Left lobe of liver (tissue), 2 donors: ENCODE measurements at regions not wholly inside any gene's neighbourhood (a gene's known extent, or its start where the extent isn't known, plus 50 kb on each side); places are given as distances from the start of the nearest gene placed in this dataset.

Source experiments
- ATAC-seq: fragments of 200-7000 bp; cut with Tn5 transposase; one replicate; pipeline ENCODE4 v1.9.1; 2020; ENCODE audit warnings: mild to moderate bottlenecking, moderate library complexity
- DNase-seq: peaks from one replicate; pipeline ENCODE4 v3.0.0-alpha.2; 2020; ENCODE audit warnings: low spot score
- donor health status: DM: no; HTN: no; CAD: no; lungs with moderate emphysema.
- donor health status: DM: no; HTN: yes; CAD: no.

DNA sequence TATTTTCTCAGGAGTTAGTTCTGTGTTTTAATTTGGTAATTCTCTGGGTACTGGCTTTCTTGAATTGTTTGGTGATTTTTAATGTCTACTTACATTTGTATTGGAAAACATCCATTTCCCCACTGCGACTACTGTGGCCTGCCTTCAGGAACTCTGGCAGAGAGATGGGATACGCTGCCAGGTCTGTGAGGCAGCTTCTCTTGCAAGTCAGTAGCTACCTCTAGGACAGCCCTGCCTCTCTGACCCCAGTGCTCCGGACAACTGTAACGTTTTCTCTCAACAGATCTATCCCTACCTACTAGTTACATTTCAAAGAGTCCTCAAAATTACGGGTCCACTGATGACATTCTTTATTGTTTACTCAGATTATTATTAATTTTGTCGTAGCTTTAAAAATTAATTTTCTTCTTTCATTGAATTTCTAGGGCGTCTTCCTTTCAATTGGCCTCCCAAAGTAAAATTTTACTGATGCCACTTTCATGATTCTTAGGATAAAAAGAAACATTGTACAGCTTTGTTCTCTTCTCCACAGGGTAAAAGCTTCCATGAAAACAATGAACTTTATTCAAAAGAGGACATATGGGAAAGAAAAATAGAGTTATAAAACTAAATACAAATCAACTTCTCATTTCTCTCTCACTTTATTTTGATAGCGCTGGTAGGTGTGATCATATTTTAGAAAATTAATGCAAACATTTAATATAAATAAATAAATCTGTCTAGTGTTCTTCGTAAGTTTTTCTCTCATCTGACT lies 123.2 kb upstream of the GOLGA8J start:
- no peak for ATAC-seq
- no peak for DNase-seq

DNA sequence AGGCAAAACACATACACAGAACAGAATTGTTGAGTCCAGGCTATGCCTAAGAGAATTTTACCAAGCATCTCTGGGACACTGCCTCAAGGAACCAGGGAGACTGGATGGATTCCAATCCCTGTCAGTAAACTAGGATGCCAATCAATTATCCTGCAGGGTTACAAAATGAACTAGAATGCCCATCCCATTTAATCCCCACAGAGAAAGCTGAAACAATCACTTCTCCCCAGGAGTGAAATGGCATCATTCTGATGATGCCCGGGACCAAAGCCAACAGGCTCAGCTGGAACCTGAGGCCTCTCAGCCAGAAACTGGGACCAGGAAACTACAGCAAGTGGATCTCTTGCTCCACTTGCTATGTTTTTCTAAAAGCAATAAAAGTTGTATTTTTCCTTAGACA lies 130.0 kb upstream of the TJP1 start:
- DNase-seq = no peak
- no peak for ATAC-seq

DNA sequence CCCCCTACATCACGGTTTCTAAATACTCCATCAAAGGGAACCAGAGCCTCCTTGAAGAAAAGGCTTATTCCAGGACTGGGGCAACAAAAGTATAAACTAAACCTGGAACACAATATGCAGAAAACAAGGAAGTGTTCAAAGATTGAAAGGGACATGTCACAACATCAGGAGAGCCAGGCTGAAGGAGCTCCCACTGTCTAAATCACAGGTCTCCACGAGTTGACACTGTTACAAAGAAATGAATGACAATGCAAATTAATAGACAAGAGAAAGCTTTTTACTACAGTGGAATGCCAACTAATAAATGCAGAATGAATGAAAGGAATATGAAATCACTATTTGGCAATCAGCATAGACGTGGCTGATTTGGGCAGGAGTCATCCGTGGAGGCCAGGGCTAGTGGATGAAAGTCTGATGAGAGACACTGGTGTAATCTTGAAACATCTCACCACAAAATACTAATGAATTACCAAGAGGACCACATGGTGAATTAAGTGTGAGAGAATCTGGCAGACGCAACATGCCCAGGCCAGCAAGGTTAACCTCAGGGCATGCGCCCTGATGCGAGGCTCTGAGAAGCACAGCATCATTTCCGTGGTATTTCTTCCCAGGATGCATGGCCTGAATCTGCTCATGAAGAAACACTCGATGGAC lies 123.8 kb upstream of the TJP1 start:
- DNase-seq (no peak), ATAC-seq (no peak)

DNA sequence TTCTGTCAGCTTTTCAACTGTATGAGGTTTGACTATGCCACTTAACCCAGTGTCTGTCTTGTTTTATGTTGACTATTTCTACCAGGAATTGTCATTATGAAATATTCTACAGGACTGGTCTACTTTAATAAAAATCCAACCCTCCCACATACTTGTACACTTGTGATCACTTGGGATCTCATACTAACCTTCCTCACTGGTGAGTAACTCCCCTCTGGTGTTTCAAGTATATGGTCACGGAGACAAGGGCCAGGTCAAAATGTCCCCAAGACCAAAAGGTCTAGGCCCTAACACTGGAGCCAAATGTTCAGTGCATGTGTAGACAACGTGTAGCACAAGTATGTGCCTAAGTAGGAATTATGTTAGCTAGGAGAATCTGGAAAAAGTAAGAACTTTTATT lies 122.7 kb upstream of the TJP1 start:
- no peak for DNase-seq
- no peak for ATAC-seq

DNA sequence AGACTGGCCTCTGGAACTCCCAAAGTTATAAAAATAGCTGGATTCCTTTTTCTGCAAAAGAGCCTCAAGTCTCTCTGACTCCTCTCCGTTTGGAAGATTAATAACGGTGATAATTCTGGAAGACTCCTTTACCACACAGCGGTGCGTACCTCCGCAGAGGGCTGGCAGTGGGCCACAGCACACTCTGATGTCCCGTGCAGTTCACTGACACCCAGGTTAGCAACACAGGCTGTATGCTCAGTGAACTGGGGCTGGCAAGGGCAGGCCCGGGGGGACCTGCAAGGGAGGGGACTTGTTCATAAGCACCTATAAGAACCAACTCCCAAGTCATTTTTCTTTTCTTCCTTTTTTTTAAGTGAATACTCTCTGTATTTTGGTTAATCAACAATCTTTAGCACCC lies 120.3 kb upstream of the TJP1 start:
- peak; percentile 97 for ATAC-seq
- peak; percentile 85 for DNase-seq

DNA sequence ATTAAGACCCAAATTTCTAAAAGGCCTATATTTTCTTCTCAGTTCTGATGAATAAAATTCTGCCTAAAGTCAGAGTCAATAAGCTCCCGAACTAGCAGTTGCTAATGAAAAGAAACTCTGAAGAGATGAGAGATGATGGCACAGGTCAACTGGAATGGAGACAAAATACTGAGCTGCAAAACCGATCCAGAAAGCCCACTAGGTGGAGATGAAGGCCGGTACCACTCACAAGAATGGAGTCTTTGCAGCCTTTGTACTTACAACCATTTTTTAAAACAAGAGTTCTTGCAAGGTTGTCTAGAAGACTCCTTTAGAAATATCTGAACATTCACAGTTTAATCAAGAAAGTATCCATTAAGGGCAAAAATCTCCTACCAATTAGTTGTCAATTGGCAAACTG lies 119.9 kb upstream of the TJP1 start:
- ATAC-seq (peak; percentile 82), DNase-seq (no peak)

DNA sequence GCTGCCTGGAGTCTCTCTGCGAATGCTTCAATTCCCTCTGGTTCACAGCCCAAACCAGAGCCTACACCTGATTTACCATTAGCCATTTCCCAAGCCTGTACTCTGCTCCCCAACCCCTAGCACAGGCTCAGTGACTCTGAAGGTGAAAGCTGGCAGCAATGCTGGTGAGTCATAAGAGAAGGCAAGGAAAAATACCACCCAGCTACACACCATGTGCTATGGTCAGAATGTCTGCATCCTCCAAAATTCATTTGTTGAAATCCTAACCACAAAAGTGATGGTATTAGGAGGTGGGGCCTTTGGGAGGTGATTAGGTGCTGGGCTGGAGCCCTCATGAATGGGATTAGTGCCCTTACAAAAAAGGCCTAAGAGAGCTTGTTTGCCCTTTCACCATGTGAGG lies 117.1 kb upstream of the TJP1 start:
- no peak for DNase-seq
- no peak for ATAC-seq

DNA sequence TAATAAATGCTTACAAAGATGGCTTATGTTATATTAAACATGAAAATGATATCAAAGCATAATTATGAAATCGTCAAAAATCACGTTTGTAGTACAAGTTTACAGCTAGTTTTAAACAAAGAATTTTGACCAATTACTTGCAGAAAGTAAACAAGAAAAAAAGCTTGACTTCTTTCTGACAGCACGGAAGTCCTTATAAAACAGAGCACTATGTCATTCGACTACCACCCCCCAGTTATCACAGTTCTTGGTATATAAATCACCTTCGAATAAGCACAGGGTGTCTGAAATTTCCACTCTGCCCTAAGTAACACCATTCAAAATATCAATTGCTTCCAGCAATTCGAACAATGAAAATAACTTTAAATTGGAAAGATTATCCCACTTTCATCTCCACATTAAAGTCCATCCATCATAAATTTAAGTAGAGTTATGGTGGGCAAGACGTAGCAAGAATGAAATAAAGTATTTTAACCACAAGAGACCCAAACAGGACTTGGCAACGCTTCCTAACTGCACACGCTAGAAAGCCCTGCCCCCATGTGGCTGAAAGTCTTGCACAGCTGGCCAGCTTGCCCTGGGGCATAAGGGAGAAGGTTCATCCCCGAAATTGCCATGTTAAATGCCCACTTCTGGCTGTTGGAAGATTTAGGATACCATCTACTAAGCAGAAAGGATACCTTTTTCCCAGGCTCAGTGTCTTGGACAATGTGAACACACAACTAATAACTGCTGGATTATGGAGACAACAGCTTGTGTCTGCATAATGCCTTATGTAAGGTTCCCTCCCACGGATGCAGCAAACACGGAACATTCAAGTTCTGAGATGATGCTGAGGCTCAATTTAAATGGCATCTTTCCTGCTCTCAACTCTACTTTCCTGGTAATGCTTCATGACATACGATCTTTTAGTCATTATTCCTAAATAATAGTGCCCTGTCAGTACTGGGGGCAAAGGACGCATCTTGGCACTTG lies 116.4 kb upstream of the TJP1 start:
- DNase-seq (no peak), ATAC-seq (peak; percentile 43)

DNA sequence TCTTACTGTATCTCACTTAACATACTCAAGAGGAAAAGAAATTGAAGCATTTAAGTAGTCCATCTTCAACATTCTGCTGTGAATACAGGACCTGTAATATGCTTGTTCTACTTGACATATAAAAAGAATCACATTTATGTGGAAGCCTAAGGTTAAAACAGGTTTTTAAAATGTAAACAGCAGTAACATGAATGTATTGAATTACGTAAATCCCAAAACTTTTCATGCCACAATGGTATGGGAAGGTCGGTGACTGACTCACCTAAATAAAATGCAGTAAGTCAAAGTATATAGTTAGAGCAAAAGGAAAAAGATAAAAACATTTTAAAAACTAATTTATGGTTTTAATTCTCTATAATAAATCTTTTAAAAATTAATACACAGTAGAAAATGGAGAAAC lies 115.7 kb upstream of the TJP1 start:
- no peak for ATAC-seq

DNA sequence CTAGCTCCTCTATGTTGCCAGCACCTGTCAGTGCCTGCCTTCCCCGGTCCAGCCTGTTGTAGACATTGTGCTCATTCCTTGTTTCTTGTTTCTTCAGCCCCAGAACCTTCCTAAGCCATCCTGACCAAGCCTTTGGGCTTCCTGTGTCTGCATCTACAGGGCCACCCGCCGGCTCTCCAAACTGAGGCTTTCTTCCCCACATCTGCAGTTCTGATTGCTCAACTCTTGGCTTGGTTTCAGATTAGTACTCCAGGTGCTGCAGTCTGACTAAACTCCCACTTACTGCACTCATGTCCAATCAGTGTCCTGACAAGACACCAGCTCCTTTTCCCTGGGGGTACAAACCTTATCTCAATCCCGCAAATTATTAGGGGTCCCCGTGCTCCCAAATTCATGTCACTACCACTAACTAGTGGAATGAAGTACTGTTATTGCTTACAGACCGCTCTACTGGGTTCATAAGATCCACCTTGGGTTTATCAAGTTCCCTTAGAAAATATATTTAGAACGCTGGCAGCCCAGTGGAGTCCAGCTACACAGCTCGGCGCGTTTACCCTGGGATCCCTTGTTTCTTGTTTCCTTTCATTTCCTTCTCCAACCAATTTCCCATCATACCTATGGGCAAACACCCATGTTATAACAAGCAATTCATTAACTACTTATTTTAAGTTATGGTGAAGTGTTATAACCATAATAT lies 114.2 kb upstream of the TJP1 start:
- peak; percentile 79 for ATAC-seq
- DNase-seq = no peak

More for the DNA sequence above, 115.7 kb upstream of the TJP1 start:
- no peak for DNase-seq

DNA sequence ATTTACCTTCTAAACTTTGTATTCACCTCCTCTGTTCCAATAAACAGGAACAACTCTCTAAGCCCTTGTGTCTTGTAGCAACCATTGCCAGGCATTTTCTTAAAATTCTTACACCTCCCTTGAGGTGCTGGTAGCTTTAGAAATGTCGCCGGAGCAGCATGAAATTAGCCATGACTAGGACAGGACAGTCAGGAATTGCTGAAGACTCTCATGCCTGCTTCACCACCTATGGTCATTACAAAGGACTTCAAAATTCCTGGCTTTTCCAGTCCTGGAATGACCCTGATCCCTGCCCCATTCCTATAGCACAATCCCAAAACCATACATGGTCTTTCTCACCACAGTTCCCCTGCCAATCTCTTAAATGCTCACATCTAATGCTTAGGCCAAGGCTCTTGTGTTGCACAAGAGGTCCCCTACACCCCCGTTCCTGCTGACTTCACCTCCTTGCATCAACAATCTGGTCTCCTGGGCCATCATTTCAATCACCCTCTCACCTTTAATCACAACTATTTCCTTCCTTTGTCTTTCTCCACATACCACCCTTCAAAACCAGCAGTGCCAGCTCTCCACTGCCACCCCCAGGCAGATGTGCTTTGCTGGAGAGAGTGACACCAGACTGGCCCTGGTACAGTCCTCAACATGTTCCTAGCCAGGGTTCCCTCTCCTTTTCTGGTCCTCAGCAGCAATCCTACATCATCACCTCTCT lies 113.2 kb upstream of the TJP1 start:
- no peak for DNase-seq
- ATAC-seq = peak; percentile 67

DNA sequence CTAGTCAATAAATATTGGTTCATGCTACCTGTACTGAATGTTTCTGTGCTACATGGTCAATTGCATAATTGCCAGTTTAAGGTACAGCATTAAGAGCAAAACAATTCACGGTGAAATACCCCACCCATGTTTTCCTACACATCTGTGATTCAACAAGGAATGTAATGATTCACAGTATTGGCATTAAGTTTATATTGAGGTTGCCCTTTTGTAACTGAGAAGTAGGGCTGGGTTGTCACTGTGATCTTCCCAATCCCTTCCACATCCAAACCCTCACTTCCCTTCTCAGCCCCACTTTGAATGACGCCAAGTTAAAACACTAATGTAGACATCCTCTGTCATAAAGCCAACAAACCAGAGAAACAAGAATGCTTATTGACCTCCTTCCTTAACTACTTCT lies 112.0 kb upstream of the TJP1 start:
- ATAC-seq = no peak
- no peak for DNase-seq

DNA sequence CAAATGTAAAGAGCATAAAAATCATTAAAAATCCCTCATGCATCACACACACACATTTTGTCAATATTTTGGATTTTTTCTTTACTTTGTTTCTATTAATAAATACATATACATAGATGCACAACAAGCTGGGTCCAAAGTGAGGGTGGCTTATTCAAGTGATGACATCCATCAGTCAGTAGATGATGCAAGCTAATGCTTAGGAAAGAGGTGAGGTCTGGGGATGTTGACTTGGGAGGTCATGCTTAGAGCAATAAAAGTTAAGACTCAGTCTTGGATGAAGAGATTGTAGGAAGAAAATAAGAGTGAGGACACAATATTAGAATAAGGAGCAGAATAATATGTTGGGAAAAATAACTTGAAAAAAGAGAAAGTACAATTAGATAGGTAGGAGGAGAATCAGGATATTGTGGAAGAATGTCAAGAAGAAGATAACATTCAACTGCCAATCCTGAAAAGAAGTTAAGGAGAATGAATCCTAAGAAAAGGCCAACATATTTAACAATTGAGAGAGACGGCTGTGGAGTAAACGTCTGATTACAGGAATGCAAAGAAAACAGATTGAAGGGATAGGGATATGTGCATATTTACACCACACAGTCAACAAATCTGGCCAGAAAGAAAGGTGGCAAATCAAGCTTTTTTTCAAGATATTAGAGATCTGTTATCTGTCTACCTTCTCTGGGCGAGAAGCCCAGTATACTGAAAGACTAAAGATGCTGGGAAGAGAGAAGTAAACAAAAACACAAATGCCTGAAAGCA lies 111.0 kb upstream of the TJP1 start:
- ATAC-seq = no peak

DNA sequence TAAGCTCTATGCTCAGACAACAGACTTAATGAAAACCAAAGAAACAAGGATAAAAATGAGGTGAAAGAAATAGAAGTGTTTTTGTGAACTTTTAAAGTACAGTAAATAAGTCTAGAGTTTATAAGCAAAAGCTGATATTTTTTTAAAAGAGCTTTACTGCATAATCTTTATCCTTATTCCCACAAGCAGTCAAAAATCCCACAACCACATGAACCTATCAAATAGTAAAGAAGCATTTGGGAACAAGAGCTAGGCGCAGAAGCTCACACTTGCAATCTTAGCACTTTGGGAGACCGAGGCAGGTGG lies 103.8 kb upstream of the TJP1 start:
- ATAC-seq = no peak
- DNase-seq = no peak

More for the DNA sequence above, 111.0 kb upstream of the TJP1 start:
- no peak for DNase-seq

DNA sequence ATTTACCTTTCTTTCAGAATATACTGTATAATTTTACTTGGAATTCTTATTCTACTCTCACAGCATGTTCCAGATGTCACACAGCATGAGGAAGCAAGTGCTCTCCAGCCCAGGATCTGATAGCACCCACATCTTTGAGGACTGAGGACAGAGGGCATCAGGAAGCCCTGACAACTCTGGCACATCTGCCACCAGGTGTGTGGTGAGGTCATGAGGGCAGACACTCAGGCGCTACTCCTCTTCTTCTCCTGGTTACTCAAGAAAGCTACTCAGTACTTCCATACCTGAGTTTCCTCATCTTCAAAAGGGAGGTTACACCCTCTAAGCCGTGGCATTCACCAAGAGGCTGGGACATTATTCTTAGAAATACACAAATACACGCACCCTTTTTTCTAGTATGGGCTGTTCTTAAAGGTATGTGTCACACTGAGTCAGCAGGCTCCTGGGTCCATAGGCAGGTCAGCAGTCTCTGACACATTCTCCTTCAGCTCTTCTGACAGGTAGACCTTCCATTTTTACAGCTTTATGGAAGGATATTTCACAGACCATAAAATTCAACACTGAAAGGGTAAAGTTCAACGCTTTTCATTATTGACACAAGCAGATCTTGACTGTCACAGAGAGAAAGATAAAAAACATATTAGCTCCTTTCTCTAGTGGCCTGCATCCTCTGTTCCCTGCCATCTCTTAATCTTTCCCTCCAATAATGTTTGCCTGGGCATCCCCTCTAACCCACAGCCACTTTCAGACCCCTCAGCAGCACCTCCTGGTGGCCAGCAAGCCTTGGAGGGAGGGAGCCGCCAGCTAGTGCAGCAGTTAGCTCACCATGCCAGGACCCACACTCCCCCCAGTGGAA lies 103.2 kb upstream of the TJP1 start:
- peak; percentile 96 for ATAC-seq
- DNase-seq = peak; percentile 58

DNA sequence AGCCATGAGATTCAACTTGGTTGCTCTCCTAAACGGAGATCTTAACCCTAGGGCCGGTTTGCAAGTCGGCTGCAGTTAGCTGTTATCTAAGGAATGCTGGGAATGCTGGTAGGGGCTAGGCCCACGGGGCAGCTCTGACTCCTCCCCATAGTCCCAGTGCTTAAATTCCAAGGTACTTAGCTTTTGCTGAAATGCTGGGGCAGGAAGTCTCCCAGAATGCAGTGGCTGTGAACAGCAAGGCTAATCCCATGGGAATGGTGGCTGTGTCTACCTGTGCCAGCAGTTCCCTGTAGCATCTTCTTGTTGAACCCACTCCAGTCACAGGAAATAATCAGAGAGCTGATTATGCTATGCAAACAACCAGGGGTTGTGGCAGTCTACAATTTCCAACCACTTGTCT lies 102.5 kb upstream of the TJP1 start:
- peak; percentile 30 for ATAC-seq
- no peak for DNase-seq

DNA sequence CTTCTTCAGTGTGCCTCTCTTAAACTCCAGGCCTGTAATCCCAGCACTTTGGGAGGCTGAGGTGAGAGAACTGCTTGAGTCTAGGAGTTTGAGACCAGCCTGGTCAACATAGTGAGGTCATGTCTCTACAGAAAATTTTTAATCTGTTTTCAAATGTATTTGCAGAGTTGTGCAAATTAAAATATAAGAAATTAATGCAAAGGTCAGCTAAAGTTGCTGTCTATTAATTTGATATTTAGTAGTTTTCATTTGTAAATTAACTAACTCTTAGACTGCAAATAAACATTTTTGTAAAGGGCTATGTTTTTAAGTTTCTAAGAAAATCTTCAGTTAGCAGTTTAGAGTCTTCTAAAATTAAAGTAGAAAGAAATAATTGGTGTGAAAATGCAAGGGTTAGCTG lies 99.9 kb upstream of the TJP1 start:
- ATAC-seq (no peak), DNase-seq (no peak)

DNA sequence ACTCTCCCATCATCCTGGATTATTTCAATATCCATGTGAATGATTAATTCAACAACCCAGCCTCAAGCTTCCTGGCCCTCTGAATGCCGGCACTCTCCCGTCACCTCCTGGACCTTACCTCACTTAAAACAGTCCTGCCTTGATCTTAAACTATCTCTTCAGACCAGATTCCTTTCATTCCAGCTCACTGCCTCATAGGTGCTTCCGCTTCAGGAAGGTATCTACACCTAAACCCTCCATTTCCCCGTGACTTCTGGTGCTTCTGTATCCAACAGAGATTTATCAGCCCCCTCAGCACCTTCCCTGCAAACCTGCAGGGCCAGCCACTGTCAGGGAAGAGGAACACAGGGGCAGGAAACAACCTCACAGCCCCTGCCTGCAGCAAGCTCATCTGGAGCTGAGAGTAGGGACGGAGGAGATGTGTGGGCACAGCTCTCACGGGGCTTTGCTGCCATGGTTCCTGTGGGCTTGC lies 98.9 kb upstream of the TJP1 start:
- no peak for ATAC-seq
- no peak for DNase-seq

DNA sequence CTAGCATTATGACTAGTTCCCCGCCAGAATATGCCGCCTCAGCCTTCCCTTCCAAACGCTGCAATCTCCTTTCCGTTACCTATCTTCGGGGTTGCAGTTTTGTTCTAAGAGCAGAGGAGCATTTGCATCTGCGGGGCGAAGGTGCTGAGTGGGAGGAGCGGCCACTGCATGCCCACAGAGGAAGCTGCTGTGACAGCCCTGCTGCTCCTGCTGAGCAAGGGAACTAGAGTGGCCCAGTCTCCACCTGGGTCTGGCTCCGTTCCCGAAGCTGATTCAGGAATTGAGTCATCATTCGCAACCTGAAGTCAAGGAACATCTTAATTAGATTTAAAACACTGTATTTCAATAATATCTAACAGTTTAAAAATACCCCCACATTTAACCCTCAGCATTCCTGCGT lies 98.2 kb upstream of the TJP1 start:
- DNase-seq (no peak), ATAC-seq (no peak)
